KG1 (cell line): ENCODE measurements at regions not wholly inside any gene's neighbourhood (a gene's known extent, or its start where the extent isn't known, plus 50 kb on each side); places are given as distances from the start of the nearest gene placed in this dataset.

ENCODE experiments used
- DNase-seq: peaks from one replicate; lab custom pipeline; 2025; lab: John Stamatoyannopoulos, UW

- DNase-seq, result no peak
Observed at GRCh38 chr16:85346404-85347212, 234.3 kb upstream of the CIBAR2 start.

GRCh38 chr16:85347213-85347591 lies 234.9 kb upstream of the CIBAR2 start:
- no peak for DNase-seq

DNA sequence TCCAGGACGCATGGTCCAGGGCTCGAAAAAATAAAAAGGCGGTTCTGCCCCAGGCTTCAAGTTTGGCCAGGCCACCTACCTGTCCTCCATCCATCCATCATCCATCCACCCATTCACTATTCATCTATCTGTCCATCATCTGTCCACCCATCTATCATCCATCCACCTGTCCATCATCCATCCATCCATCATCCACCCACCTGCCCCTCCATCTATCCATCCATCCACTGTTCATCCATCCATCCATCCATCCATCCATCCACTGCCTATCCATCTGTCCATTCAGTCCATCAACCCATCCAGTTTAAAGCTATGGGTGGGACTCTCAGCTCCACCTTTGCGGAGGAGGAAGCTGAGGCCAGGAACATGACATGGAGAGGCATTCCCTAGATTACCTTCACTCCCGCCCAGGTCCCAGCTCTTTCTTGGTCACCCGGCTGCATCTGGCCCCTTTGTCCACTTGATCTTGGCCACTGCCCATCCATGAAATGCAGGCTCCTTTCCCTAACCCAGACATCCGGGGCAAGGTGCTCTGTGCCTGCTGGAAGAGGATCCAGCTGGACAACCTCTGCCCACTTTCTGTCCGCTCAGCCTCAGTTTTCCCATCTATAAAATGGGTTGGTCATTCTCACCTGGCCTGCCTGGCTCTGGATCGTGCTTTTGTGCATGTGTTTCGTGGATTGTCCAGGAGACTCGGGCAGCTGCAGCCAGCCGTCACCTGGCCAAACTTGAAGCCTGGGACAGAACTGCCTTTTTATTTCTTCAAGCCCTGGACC lies 236.0 kb upstream of the CIBAR2 start:
- DNase-seq, result no peak

DNA sequence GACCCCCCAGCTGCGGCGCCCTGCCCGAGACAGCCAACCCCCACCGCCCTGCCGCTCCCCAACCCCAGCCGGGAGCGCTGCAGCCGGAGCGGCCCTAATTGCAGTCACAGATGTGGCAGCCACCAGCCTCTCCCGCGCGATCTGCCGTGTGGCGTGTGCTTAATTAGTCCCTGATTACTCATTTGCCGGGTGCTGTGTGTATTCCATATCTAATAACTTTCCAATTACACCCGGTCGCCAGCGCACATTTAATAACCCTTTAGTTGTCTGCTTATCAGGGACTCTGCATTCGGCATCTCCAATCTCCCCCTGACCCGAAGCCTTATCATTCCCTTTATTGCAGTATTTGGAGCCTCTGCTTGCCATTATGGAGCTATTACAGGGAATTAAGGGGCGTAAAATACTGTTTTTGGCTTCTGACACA lies 236.7 kb upstream of the CIBAR2 start:
- no peak for DNase-seq

DNA sequence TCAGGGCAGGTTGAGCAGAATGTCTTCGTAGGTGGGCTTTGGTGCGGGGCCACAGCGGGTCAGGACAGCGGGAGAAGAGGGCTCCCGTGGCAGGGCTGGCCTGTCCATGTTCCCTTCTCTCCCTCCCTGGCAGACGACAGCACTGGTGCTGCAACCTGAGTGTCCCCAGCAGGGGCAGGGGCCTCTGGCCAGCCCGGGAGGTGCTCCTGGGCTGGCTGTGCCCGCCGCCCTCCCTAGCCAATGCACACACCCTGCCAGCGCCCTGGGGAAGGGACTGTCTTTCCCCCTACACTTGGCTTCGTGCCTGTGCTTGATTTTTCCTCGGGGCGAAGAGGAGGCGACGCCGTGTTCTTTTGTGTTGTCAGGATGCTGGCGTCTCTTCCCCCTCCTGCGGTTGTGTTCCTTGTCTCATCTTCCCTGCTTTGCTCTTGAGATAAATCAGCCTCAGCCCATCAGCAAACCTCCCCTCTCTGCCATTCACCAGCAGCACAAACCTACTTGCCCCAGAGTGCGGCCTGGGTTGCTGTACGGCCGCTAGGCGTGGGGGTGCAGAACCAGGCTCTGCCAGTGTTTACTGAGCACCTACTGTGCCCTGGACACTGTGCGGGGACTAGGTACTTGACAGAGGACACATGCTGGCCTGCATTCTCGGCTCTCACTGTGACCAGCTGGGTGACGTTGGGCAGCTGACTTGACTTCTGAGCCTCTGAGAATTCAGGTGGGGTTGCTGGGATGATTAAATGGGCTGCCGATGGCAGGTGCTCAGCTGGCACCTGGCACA lies 237.3 kb upstream of the CIBAR2 start:
- DNase-seq, result no peak

GRCh38 chr16:85350146-85350728 lies 238.0 kb upstream of the CIBAR2 start:
- no peak for DNase-seq

DNA sequence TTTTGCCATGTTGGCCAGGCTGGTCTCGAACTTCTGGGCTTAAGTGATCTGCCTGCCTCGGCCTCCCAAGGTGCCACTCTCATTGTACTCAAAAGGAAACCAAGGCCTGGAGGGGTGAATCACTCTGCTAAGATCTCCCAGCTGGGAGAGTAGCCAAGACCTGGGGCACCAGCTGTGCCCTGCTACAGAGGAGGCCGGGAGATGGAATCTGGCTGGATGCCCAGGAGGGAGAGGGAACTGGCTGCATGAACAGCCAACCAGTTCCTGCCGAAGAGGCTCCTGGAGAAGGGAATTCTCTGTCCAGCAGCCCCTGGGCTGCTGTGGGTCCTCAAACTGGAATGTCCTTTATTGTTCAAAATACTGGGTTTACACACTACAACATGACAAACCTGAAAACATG lies 238.7 kb upstream of the CIBAR2 start:
- no peak for DNase-seq

- no peak for DNase-seq
Observed at GRCh38 chr16:85353013-85353412, 240.7 kb upstream of the CIBAR2 start.

- no peak for DNase-seq
Observed at GRCh38 chr16:85353839-85354685, 241.8 kb upstream of the CIBAR2 start.

DNA sequence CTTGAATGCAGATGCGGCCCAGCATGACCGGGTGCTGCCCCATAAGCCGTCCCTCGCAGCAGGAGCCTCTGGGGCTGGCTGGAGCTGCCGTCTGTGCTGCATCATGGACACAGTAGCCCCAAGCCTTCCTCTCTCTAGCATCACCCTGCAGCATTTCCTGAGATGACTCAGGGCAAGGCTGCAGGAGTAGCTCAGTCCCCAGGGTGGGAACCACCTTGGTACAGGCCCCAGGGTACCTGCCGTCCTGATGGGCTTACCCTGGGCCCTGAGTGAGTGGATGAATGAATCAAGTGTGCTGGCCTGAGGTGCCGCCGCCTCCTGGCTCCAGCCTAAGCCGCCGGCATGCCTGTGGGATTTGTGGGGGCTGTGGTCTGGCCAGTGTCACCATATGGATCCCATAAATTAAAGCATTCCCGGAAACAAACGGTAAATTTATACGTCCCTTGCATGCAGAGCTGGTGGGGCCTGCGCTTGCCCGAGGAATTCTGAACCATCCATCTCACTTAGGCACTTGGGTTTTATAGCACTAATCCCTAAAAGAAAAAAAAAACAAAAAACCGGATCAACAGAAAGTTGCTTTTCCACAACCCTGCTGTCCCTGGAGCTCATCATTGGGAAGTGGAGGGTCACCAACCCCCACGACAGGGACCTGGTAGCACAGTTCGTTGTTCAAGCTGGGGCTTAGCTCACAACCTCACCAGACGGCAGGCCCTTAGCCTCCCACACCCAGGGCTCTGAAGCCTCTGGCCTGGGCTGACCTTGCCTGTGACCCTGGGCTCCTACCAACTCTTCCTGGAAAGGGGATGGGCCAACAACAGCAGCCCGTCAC lies 242.6 kb upstream of the CIBAR2 start:
- DNase-seq, result no peak

DNA sequence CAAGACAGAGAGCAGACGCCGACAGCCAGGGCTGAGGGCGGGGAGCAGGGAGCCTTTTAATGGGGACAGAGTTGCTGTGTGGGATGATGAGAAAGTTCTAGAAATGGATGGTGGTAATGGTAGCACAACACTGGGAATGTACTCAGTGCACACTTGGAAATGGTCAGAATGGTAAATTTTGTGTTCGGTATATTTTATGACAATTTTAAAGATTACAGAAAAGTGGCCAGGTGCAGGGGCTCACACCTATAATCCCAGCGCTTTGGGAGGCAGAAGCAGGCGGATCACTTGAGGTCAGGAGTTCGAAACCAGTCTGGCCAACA lies 243.2 kb upstream of the CIBAR2 start:
- DNase-seq, result no peak

GRCh38 chr16:85356157-85356556 lies 243.9 kb upstream of the CIBAR2 start:
- DNase-seq, result no peak

GRCh38 chr16:85357323-85357722 lies 245.1 kb upstream of the CIBAR2 start:
- no peak for DNase-seq

DNA sequence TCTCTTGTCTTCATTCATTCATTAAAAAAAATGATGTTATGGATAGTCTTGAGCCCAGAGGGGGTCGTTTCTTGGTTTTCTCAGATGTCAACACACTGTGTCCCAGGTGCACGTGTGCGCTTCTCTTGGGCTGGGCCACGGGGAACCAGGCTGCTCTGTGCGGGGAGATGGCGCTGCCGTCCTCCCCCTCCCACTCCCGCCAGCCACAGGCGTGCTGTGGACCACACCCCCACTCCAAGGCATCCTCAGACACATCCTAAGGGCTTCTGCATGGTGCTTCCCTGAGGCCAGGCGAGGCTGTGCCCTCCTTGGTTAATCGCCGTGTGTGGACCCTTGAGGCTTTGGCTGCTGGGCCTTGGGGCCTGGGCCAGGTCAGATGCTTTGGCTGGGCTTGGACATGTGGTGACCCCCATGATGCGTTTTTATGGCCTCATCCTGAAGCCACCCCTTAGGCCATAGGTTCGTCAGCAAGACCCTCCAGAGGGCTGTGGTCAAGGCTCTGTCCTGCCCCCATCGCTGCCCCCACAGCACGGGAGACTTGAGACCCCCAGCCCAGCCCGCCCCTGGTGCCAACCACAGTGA lies 245.7 kb upstream of the CIBAR2 start:
- no peak for DNase-seq

- no peak for DNase-seq
Observed at GRCh38 chr16:85358704-85359146, 246.5 kb upstream of the CIBAR2 start.

DNA sequence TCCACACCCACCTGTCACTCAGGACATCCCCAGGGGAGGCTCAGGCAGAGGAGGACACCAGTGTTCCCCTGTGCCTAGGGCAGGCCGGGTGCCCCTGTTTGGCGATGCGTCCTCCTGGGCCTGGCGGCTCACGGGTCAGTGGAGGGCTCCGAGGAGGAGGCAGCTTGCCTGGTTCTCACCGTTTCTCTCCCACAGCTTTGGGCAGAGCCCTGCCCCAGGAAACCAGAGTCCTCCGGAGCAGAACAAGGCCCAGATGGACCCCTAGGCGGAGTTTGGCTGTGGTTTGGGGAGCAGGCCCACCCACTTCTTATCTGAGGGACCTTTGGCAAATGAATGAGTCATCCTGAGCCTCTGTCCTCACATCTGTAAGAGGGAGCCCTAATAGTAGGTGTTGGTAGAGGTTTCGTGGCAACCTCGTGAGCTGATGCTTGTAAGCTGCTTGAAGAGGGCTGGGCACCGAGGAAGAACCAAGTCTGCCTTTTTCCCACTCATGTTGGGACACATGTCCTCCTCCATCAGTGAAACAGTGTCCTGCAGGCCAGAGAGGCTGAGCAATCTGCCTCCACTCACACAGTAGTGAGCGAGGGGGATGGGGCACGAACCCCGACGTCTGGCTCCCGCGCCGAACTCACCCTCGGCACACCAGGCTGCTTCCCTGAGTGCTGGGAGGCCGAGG lies 247.0 kb upstream of the CIBAR2 start:
- no peak for DNase-seq

DNA sequence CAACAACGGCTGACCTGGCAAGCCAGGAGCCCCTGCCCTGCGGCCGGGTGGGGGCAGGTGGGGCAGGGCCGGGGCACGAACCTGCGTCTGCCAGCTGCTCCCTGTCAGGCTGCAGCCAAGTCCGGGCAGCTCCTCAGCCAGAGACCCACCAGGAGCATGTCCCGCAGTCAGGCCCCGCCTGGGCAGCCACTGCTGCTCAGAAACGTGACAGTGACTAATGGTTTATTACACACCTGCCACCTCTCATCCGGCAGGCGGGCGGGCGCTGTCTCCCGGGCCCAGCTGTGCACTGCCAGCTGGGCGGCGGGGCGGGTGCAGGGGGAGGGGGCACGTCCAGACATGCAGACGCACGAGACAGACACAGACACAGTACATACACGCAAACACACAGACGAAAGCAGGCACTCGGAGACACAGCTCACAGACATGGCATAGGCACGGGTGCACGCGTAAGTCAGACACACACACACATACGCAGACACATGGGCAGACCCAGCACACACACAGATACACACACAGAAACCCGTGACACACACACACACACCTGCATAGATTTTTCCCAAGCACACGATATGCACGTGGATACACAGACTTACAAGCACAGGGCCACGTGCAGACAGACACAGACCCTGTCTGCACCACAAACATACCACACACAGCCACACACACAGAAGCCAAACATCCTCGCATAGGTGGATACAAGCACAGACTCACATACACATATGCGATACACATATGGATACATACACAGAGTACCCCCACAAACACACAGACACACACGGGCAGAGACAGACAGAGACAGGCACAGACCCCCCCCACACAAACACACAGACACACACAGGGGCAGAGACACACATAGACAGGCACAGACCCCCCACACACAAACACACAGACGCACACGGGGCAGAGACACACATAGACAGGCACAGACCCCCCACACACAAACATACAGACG lies 248.3 kb upstream of the CIBAR2 start:
- DNase-seq, result no peak

GRCh38 chr16:85361441-85362118 lies 249.3 kb upstream of the CIBAR2 start:
- DNase-seq, result no peak
